ENCODE measurements at regions not wholly inside any gene's neighbourhood (a gene's known extent, or its start where the extent isn't known, plus 50 kb on each side); places are given as distances from the start of the nearest gene placed in this dataset.
A peak's percentile ranks its signal among the peaks of the same experiment; 100 is the strongest.

- Histone ChIP-seq H3K27me3 (ENCODE audit: insufficient read depth, low read depth, severe bottlenecking) (peaks cover 31% of the 10 kb centered on the region), H3K27ac (no peak overlapping the region), H3K9me3 (ENCODE audit: severe bottlenecking) (no peaks in the 10 kb centered on the region), H3K4me3 (ENCODE audit: low read depth, low read length) (no peak overlapping the region), H3K36me3 (no peaks in the 10 kb centered on the region)
- no peak for TF ChIP-seq CTCF (IDR thresholded peaks at IDR 0.05; ENCODE audit: low read depth, low read length)
- no peak for DNase-seq
Measured at GRCh38 chr2:62379566-62379965, 126.4 kb downstream of the TMEM17 start.

DNA sequence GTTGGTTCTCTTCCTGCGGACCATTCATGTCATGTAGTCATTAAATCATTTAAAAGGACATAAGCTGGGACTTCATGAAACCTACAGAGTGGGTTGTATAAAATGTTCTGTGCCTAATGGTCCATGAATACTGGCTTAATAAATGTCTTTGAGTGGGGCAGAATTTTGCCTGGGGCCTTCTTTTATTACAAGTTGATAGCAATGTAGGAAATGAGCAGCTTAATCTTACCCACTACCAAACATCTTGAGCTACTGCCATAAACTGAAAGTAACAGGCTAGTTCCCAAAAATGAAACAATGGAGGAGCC, 130.9 kb downstream of the TMEM17 start:
- H3K27ac ChIP-seq = no peak overlapping the region
- no peak for TF ChIP-seq CTCF (IDR thresholded peaks at IDR 0.05; ENCODE audit: low read depth, low read length)
- H3K27me3 ChIP-seq (ENCODE audit: insufficient read depth, low read depth, severe bottlenecking) = peaks cover 49% of the 10 kb centered on the region
- no peaks in the 10 kb centered on the region for H3K36me3 ChIP-seq
- no peak overlapping the region for H3K4me3 ChIP-seq (ENCODE audit: low read depth, low read length)
- peaks cover 22% of the 10 kb centered on the region for H3K9me3 ChIP-seq (ENCODE audit: severe bottlenecking)
- DNase-seq = no peak

DNA sequence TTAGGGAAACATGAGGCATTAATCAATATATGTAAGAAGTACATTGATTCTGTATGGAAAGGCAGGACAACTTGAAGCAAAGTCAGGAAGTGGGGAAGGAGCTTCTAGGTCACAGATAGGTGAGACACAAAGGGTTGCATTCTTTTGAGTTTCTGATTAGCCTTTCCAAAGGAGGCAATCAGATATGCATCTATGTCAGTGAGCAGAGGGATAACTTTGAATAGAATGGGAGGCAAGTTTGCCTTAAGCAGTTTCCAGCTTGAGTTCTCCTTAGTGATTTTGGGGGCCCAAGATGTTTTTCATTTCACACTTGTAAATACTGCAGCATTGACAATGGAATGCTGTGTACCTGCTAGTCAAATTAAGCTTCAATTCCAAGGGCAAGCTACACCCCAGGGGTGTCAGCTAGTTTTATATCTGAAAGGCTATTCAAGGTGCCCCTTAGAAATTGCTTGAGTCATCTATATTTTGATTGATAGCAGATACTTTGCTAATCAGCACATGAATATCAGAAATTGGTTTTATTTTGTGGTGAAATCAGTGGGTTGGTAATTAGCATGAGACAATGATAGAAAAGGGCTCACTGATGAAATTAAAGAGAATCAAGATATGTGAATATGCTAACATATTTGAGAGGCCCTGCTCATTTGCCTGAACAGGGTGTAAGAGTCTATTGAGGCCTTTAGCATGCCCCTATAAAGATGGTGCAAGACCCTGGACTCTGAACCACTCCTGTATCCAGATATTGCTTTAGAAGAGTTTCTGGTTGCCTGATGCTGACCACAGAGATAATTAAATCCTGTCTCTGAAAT, 131.5 kb downstream of the TMEM17 start:
- H3K36me3 ChIP-seq = no peaks in the 10 kb centered on the region
- peaks cover 22% of the 10 kb centered on the region for H3K9me3 ChIP-seq (ENCODE audit: severe bottlenecking)
- no peak overlapping the region for H3K4me3 ChIP-seq (ENCODE audit: low read depth, low read length)
- TF ChIP-seq CTCF (IDR thresholded peaks at IDR 0.05; ENCODE audit: low read depth, low read length) = no peak
- peaks cover 51% of the 10 kb centered on the region for H3K27me3 ChIP-seq (ENCODE audit: insufficient read depth, low read depth, severe bottlenecking)
- no peak for DNase-seq
- H3K27ac ChIP-seq = no peak overlapping the region

- no peak for DNase-seq
- Histone ChIP-seq H3K27me3 (ENCODE audit: insufficient read depth, low read depth, severe bottlenecking) (peaks cover 64% of the 10 kb centered on the region), H3K27ac (no peak overlapping the region), H3K4me3 (ENCODE audit: low read depth, low read length) (no peak overlapping the region), H3K9me3 (ENCODE audit: severe bottlenecking) (peaks cover 22% of the 10 kb centered on the region), H3K36me3 (no peaks in the 10 kb centered on the region)
- no peak for TF ChIP-seq CTCF (IDR thresholded peaks at IDR 0.05; ENCODE audit: low read depth, low read length)
Measured at GRCh38 chr2:62372824-62373223, 133.2 kb downstream of the TMEM17 start.

- Histone ChIP-seq H3K27me3 (ENCODE audit: insufficient read depth, low read depth, severe bottlenecking) (peaks cover 75% of the 10 kb centered on the region), H3K9me3 (ENCODE audit: severe bottlenecking) (peaks cover 22% of the 10 kb centered on the region), H3K4me3 (ENCODE audit: low read depth, low read length) (no peak overlapping the region), H3K36me3 (no peaks in the 10 kb centered on the region), H3K27ac (no peak overlapping the region)
- no peak for TF ChIP-seq CTCF (IDR thresholded peaks at IDR 0.05; ENCODE audit: low read depth, low read length)
- DNase-seq = peak; percentile 57
Measured at GRCh38 chr2:62370321-62371250, 135.4 kb downstream of the TMEM17 start.

All from WERI-Rb-1 (cell line).